ENCODE measurements at regions not wholly inside any gene's neighbourhood (a gene's known extent, or its start where the extent isn't known, plus 50 kb on each side); places are given as distances from the start of the nearest gene placed in this dataset.
A peak's percentile ranks its signal among the peaks of the same experiment; 100 is the strongest.

DNA sequence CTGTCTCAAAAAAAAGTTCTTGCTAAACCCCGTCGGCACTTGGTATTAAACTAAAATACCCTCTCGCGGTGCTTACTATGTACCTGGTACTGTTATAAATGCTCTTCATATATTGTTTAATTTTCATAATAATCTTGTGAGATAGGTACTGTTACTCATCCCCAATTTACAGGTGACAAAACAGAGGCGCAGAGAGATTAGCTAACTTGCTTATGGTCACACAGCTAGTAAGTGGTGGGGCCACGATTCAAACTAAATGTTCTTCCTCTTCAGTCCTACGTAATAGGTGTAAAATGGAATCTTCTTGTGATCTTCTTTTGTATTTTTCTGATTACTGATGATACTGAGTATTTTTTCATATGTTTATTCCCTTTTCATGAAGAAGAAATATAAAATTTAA, 51.3 kb downstream of the TET3 start:
- DNase-seq: no peak

DNA sequence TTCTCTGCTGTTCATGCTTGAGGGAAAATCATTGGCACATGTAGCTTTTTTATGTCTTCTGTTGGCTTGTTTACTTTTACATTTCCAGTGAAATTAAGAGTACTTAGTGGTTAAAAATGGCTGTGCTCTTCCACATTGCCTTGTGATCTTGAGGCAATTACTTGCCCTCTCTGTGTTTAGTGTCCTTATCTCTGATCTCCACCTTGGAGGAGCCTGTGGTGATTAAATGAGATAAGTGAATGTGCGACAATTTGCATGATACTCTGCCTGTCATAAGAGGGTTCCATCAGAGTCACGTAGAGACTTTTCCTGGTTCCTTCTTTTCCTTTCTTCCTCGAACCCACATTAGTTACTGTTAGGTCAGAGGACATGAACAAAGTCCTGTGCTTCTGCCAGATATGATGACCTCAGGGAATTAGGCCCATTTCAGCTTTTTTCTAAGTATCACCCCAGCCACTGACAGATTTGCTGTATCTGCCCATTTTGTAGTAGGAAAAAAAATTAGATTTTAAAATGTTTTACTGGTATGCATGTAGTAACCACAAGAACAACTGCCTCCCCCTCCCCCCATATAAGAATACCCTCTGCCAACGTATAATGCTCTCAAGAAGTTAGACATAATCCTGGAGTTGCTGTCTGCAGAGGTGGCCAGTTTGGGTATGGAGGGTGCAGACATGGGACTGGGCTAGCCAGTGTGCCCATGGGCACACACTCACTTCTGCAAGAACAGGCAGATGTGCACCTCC, 51.9 kb downstream of the TET3 start:
- DNase-seq: no peak

DNA sequence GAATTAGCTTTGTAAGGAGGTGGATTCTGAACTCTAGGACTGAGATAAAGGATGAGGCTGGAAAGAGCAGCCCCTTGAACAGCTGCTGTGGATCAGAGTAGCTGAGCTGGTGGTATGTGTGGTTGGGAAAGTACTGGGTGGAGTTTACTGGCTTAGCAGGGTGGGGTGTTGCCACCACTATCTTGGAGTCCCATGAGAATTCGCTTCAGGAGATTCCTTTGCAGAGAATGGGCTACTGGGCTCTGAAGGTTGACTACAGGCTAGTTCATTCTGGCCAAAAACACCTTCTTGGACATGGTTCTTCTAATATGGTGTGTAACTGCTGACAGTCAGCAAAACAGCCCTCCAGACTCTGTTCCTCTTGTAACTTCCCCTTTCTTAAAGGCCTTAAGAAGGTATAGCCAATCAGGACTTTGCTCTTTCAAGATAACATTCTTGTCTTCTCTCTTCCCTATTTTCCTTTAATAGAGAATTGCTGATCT, 52.7 kb downstream of the TET3 start:
- peak; percentile 30 for DNase-seq

DNA sequence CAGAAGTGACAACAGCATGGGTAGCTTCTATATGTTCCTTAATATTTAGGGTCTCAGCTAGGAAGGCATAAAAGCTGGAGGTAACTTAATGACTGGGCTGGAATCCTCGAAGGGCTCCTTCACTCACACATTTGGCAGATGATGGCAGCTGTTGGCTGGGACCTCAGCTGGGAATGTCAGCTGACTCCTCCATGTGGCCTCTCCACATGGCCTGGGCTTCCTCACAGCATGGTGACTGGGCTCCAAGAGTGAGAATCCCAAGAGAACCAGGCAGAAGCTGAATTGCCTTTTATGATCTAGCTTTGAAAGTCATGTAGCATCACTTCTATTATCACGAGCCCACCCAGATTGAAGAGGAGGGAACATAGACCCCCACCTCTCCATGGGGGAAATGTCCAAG, 54.9 kb downstream of the TET3 start:
- no peak for DNase-seq

DNA sequence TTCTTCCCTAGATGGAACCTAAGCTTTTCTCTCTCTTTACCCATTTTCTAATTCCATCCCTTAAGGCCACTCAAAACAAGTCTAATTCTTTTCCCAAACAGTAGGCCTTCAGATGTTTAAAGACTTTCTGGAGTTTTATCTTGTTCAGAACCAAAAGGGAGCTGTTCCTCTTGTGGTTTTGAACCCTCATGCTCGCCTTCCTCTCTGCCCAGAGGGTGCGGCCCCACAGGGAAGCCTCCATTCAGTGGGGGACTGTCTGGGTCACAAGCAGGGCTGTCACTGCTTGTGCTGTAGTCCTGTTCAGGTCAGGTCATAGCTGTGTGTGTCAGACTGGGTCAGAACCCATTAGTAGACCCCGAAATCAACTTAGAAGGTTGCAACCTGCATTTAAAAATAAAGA, 56.5 kb downstream of the TET3 start:
- DNase-seq: no peak

DNA sequence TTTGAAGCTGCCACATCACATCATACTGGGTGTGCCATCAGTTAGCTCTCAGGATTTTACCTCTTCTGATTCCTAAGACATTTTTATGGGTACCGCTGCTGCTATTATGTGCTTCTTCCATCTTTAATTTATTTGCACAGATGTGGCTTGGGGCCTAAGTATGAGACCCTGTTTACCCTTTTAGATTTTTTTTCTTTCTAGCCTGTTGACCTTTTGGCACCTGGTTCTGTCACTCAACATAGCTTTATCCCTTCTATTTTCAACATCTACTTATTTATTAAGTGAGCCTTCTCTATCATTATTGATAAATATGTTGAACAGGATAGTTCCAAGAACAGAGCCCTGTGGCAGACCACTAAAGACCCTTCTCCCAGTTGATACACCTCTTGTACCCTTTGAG, 57.0 kb downstream of the TET3 start:
- no peak for DNase-seq

DNA sequence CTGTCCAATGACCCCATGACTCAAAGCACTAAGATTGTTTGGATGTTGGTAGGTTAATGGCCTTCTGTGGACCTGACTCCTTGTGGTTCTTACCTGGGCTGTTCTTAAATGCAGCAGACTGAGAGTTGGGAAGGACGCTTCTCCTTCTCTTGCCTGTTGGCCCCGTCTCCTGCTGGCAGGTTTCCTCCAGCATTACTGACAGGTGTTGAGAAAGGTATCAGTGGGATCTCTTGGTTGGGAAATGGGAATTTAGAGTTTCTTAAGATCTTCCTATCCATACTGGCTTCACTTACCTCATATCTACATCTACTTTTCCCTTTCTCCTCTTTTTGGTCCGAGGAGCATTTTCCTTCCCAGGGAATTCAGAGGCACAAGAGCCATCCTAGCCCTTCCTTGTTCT, 57.9 kb downstream of the TET3 start:
- no peak for DNase-seq

DNA sequence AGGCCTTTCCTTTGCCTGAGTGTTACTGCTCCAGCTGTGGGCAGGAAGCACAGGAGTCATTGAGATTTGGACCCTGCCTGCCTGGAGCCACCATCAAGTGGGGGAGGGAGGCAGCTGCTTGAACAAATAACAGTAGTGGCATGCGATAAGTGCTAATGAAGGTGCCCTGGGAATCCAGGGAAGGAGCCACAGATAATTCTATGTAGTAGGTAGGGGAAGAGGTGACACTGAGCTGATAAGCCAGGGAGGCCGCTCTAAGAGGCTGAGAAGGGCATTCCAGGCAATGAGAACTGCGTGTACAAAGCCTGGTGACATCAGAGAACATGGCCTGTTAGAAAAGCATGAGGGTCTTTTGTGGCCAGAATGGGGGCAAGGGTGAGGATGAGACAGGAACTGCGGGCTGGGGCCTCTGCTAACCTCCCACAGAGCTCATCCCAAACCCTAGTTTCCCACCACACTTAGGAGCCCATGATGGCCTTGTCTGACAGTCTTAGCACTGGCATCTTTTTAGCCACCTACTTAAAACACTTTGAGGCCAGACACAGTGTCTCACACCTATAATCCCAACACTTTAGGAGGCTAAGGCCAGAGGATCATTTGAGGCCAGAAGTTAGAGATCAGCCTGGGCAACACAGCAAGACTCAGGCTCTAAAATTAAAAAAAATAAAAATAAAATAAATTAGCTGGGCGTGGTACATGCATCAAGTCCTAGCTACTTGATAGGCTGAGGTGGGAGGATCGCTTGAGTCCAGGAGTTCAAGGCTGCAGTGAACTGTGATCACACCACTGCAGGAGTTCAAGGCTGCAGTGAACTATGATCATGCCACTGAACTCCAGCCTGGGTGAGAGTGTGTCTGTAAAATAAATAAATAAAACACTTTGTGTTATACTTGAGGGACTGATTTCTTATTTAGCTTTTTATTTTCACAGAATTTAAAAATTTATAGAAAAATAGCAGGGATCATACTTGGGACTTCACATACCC, 58.9 kb downstream of the TET3 start:
- DNase-seq: no peak

DNA sequence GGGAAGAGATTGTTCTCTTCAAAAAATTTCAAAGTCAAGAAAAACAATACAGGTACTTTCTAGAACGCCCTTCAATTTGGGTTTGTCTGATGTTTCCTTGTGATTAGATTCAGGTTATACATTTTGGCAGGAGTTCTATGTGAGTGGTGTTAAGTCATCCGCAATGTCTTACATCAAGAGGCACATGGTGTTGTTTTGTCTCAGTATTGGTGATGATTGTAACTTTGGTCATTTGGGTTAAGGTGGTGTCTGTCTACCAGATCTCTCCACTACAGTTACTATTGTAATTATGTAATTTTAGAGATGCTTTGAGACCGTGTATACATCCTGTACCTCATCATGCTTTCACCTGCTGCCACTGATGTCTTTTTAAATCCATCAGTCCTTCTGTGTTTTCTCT, 60.3 kb downstream of the TET3 start:
- no peak for DNase-seq

DNA sequence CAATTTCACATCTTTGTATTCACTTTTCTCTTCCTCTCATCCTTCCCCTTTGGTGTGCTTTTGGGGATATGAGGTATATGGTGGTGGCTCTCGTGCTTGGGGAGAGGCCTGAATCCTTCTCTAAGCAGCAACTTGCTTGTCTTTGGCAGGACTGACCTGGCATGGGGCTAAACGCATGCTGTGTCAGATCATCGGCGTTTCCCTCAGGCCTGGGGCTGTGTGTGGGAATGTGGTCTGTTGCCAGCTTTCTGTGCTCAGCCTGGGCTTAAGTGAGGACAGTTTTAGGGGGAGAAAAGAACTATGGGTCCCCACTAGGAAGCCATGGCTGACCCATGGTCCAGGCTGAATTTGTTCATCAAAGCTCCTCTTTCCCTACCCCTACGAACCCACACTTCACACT, 60.7 kb downstream of the TET3 start:
- no peak for DNase-seq

DNA sequence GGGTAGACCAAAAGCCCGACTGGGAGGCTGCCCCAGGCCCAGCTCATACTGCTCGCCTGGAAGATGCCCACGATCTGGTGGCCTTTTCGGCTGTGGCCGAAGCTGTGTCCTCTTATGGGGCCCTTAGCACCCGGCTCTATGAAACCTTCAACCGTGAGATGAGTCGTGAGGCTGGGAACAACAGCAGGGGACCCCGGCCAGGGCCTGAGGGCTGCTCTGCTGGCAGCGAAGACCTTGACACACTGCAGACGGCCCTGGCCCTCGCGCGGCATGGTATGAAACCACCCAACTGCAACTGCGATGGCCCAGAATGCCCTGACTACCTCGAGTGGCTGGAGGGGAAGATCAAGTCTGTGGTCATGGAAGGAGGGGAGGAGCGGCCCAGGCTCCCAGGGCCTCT, 61.7 kb downstream of the TET3 start:
- no peak for DNase-seq

DNA sequence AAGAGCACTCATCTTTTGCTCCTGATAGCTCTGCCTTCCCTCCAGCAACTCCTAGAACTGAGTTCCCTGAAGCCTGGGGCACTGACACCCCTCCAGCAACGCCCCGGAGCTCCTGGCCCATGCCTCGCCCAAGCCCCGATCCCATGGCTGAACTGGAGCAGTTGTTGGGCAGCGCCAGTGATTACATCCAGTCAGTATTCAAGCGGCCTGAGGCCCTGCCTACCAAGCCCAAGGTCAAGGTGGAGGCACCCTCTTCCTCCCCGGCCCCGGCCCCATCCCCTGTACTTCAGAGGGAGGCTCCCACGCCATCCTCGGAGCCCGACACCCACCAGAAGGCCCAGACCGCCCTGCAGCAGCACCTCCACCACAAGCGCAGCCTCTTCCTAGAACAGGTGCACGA, 62.4 kb downstream of the TET3 start:
- DNase-seq: no peak

DNA sequence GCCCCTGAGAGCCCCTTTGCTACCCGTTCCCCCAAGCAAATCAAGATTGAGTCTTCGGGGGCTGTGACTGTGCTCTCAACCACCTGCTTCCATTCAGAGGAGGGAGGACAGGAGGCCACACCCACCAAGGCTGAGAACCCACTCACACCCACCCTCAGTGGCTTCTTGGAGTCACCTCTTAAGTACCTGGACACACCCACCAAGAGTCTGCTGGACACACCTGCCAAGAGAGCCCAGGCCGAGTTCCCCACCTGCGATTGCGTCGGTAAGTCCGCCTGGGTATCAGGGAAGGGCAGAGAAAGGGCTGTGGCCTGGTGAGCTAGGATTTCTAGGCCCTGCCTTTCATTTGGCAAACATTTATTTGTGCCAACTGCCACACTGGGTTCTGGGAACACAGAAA, 63.4 kb downstream of the TET3 start:
- DNase-seq: no peak

DNA sequence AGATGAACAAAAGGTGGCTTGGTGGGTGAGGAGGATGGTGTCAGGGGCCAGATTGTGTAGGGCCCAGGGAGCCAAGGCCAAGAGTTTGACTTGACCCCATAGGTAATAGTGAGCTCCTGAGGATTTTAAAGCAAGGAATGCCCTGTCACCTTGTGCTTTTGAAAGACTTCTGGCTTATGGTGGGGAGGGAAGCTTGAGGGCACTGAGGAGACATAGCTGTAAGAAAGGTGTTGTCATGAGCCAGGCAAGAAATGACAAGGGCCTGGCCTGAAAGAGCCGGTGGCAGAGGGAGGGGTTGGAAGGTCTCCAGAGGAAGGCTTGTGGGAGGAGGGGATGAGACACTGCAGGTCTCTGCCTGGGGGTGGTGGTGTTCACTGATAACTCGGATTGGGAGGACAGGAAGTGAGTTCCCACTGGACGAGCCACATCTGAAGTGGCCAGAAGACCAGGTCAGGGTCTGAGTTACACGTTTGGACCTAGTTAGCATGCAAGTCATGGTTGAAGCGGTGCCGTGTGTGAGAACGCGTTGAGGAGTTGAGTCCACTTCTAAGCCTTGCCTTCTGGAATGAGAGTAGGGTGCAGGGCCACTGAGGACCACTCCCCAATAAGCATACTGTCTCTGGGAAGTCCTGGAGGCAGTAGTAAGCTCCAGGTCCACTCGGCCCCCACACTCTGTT, 64.3 kb downstream of the TET3 start:
- DNase-seq: no peak

DNA sequence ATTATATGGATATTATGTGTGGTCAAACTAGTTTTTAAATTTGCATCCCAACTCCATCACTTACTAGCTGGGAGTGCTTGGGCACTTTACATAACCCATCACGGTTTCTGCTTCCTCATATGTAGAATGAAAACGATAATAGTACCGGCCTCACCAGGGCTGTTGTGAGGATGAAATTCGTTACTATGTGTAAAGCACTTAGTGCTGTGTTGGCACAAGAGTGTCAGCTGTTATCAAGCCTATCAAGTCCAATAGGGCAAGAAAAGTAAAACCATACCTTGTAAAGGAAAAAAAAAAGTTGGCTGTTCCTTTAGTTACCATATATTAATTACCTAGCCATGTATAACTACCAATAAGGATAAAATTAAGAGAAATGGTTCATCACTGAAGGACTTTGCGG, 65.4 kb downstream of the TET3 start:
- DNase-seq: no peak

DNA sequence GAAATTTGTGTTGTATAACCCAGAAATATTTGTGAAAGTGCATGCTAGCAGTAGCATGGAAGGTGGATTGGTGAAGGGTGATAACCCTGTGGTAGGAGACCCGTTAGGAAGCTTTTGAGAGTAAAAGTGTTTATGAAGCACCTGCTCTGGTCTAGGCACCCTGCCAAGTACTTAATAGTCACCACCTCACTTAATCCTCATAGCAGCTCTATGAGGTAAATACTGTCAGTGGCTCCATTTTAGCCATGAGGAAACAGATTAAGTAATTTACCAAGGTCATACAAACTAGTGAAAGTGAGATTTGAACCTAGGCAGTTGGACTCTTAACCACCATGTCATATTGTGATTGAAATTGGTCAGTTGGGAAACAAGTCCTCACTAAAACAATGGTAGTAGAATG, 66.8 kb downstream of the TET3 start:
- no peak for DNase-seq

DNA sequence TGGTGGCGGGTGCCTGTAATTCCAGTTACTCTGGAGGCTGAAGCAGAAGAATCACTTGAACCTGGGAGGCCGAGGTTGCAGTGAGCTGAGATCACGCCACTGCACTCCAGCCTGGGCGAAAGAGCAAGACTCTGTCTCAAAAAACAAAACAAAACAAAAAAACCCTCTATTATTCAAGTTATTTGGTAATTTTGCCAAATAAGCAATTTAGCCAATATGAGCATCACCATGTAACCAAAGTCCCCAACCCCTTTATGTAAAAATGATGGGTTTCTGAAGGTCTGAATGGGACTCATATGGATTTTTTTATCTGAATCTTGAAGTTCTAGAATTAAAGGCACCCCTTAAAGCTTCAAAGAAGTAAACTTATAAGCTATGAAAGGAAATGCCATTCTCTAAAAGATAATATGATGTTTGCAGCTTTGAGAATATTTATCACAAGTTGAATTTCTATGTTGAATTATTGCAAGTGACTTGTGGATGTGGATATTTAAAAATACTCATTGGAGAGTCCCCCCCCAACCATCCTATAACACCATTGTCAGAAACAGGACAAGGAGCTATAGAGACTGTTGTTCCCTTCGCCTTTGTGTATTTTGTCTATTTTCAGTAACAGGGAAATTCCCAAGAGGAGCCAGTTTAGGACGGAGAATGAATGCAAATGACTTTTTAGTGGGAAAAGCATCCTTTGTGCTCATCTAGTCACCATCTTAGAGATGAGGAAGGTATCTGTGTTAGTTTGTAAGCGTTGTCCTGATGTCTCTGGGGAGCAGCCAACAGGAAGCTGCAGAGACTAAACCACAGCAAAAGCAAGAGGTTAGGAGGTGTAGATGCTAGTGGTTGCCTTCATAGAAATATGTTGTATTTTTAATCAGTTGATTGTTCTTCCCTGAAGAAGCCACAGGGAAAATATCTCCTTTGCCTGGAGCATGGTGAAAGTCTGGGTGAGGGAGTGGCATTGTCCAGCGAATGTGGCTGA, 68.3 kb downstream of the TET3 start:
- DNase-seq: no peak

DNA sequence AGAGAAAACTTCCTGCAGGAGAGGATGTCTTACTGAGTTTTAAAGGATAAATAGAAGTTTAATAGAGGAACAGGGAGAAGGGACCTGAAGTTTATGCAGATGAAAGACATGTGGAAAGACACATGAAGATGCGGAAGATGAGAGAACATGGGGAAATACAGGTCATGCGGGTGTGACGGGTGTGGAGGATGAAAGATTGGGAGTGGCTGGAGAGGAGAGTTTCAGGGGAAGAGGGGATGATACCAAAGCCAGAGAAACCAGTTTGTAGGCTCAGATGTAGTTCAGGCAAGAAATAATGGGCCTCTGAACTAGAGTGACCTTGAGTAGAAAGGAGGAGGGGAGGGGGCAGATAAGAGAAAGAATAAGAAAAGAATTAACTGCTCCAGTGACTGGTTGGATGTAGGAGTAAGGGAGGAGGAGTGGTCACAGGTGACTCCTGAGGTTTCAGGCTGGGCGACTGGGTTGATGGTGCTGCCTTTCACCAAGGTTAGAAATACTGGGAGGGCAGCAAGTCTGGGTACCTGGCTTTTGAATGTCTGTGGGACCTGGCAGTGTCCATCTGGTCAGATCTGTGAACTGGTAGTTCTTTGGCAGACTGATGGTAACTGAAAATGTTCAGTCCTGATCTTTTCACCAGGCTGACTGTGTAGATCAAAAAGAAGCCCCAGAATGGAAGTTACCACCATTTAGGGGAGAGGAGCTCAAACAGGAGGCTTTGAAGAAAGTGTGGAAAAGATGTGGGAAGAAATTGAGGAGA, 69.4 kb downstream of the TET3 start:
- DNase-seq: no peak

DNA sequence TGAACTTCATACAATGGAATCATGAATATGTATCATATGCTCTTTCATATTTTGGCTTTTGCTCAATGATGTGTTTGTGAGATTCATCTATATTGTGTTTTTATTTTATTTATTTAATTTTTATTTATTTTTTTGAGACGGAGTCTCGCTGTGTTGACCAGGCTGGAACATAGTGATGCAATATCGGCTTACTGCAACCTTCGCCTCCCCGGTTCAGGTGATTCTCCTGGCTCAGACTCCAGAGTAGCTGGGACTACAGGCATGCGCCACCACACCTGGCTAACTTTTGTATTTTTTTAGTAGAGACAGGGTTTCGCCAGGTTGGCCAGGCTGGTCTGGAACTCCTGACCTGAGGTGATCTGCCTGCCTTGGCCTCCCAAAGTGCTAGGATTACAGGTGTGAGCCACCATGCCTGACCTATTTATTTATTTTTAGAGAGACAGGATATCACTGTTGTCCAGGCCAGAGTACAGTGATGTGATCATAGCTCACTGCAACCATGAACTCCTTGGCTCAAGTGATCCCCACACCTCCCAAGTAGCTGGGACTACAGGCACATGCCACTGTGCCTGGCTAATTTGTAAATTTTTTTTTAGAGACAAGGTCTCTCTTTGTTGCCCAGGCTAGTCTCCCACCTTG, 74.5 kb downstream of the TET3 start:
- DNase-seq: no peak

DNA sequence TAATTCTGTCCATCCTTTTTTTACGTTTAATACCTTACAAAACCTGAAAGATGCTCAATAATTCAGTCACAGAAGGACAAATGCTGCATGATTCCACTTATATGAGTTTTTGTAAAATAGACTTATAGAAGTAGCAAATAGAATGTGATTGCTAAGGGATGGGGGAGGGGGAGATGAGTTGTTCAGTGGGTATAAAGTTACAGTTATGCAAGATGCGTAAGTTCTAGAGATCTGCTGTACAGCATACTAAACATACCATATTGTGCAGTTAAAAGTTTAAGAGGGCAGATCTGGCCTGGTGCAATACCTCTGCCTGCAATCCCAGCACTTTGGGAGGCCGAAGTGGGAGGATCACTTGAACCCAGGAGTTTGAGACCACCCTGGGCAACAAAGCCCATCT, 78.8 kb downstream of the TET3 start:
- peak; percentile 64 for DNase-seq

DNA sequence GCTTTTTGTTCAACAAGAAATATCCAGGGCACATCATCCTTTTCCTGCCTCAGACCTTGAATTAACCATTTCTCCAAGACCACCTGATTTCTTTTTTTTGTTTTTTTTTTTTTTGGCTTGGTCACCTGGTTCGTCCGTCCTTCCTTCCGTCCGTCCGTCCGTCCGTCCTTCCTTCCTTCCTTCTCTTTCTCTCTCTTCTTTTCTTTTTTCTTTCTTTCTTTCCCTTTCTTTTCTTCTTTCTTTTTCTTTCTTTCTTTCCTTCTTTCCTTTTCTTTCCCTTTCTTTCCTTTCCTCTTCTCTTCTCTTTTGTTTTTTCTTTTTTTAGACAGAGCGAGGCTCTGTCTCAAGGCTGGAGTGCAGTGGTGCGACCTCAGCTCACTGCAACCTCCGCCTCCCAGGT, 80.7 kb downstream of the TET3 start:
- no peak for DNase-seq
